HG02938 (cell line): ENCODE measurements at regions not wholly inside any gene's neighbourhood (a gene's known extent, or its start where the extent isn't known, plus 50 kb on each side); places are given as distances from the start of the nearest gene placed in this dataset.

Experiments used
- ATAC-seq: cut with Tn5 transposase; IDR thresholded peaks from one replicate; pipeline ENCODE4 v1.9.1; 2021; ENCODE audit warnings: mild to moderate bottlenecking, moderate library complexity; ENCODE audit not compliant: unreplicated experiment

GRCh38 chr12:61810486-61810885, 449.7 kb upstream of the USP15 start:
- no peak for ATAC-seq

- ATAC-seq: no peak
Observed at GRCh38 chr12:61821381-61821780, 438.8 kb upstream of the USP15 start.

GRCh38 chr12:61823102-61823501, 437.1 kb upstream of the USP15 start:
- ATAC-seq: no peak

- ATAC-seq: no peak
Observed at GRCh38 chr12:61846765-61847164, 413.4 kb upstream of the USP15 start.

- ATAC-seq: no peak
Observed at GRCh38 chr12:61848893-61849292, 411.3 kb upstream of the USP15 start.

GRCh38 chr12:61853945-61854344, 406.3 kb upstream of the USP15 start:
- no peak for ATAC-seq

- no peak for ATAC-seq
Observed at GRCh38 chr12:61854902-61855301, 405.3 kb upstream of the USP15 start.

- no peak for ATAC-seq
Observed at GRCh38 chr12:61857968-61858367, 402.2 kb upstream of the USP15 start.

GRCh38 chr12:61860451-61860850, 399.8 kb upstream of the USP15 start:
- ATAC-seq: no peak

GRCh38 chr12:61862986-61863385, 397.2 kb upstream of the USP15 start:
- ATAC-seq: no peak

GRCh38 chr12:61863811-61864210, 396.4 kb upstream of the USP15 start:
- no peak for ATAC-seq

- no peak for ATAC-seq
Observed at GRCh38 chr12:61869796-61870195, 390.4 kb upstream of the USP15 start.

GRCh38 chr12:61870658-61871484, 389.3 kb upstream of the USP15 start:
- no peak for ATAC-seq

- no peak for ATAC-seq
Observed at GRCh38 chr12:61871485-61871810, 388.8 kb upstream of the USP15 start.

GRCh38 chr12:61879229-61879628, 381.0 kb upstream of the USP15 start:
- no peak for ATAC-seq

- no peak for ATAC-seq
Observed at GRCh38 chr12:61880186-61880585, 380.0 kb upstream of the USP15 start.

- no peak for ATAC-seq
Observed at GRCh38 chr12:61891632-61892031, 368.6 kb upstream of the USP15 start.

GRCh38 chr12:61894168-61894567, 366.0 kb upstream of the USP15 start:
- no peak for ATAC-seq

GRCh38 chr12:61896436-61896835, 363.8 kb upstream of the USP15 start:
- no peak for ATAC-seq

- no peak for ATAC-seq
Observed at GRCh38 chr12:61902403-61902802, 357.8 kb upstream of the USP15 start.

GRCh38 chr12:61911113-61911512, 349.1 kb upstream of the USP15 start:
- ATAC-seq: no peak

- ATAC-seq: no peak
Observed at GRCh38 chr12:61915420-61915819, 344.8 kb upstream of the USP15 start.

- ATAC-seq: no peak
Observed at GRCh38 chr12:61916831-61917230, 343.4 kb upstream of the USP15 start.
